HG03135 (cell line): ENCODE measurements at regions not wholly inside any gene's neighbourhood (a gene's known extent, or its start where the extent isn't known, plus 50 kb on each side); places are given as distances from the start of the nearest gene placed in this dataset.
"Not testable (repeated sequence)": the region's sequence is repeated elsewhere in the genome, so short reads cannot be mapped to it uniquely, and the experiment has no call there.

ENCODE experiments used
- ATAC-seq: cut with Tn5 transposase; IDR thresholded peaks from one replicate; pipeline ENCODE4 v1.9.1; 2021; ENCODE audit warnings: mild to moderate bottlenecking, moderate library complexity; ENCODE audit not compliant: unreplicated experiment

DNA sequence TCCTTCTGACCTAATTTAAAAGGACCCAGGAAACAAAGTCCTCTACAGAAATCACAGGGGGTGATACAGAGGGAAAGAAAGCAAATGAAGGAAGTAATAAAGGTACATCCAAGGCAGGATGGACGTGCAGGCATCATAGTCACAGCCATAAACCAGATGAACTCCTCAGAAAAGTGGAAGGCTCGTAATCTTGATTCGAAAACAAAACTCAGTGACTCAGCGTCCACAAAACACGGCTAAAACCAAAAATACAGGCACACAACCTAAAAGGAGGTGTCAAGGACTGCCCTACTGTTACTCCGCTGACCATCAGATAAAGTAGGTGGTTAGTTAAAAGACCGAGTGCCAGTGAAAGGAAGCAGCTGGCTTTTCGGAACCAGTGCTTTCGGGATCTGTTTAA is 81.5 kb downstream of the TRIM69 start:
- not testable (repeated sequence) for ATAC-seq

DNA sequence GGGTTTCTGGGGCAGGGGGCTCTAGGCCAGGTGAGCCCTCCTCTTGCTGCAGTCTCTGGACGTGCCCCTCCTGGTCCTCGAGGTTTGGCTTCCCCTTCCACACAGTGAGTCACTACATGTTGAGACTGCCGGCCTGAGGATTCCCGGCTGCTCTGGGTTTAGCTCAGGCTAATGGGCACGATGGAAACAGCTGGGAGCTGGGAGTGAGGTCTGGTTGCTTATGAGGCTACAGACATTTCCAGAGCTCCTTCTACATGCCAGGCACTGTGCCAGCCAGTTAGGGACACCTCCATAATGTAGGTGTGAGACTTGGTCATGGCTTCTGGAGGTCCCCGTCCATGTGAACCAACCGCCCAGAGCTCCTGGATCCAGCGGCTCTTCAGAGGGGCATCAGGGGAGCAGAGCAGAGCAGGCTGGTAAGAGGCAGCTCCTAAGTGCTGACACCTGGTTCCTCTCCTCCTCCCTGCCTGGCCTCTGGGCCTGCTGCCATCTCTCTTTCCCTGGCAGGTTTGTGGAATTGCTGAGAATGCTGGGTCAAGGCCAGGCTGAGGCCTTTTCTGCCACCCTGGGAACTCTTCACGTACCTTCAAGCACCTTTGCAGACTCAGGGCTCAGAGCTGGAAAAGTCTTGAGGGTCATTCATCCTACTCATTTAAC is 83.1 kb downstream of the TRIM69 start:
- ATAC-seq, result not testable (repeated sequence)

DNA sequence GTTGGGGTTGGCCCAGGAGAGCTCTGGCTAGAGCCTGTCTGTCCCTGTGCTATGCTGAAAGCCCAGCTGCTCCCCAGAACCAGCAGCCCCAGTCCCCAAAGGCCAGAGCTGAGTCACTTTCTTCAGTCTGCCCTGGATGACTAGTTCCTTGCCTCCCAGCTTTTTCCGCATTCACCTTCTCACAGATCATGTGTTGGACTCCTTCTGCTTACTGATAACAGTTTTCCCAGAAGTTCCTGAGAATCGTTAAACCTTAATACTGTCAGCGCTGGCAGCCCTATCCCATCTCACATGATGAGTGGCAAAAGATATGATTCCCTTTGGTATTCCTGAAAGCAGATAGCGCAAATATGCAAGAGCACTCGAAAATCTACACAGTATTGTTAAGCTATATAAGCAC is 84.2 kb downstream of the TRIM69 start:
- ATAC-seq, result not testable (repeated sequence)

GRCh38 chr15:44820967-44821366 is 84.6 kb downstream of the TRIM69 start:
- not testable (repeated sequence) for ATAC-seq

GRCh38 chr15:44824277-44825145 is 88.2 kb downstream of the TRIM69 start:
- ATAC-seq, result not testable (repeated sequence)

DNA sequence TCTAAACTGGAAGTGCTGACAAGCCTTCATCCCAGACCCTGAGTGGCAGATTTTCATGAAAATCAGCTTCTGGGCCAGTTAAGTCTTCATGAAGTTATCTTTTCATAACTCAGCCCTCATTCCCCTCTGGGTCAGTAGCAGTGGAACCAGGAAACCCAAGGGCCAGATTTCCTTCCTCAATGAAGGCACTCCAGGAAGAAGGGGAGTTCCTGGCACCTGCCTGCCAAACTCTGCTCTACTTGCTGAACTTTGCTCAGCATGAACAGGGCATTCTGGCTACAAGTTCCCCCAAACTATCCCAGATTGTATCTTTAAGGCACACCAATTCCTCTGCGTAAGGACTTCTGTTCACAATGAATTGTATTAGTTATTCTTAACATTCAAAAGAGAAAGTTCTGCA is 90.3 kb downstream of the TRIM69 start:
- ATAC-seq, result not testable (repeated sequence)

- ATAC-seq, result not testable (repeated sequence)
Observed at GRCh38 chr15:44828229-44828914, 92.0 kb downstream of the TRIM69 start.

- not testable (repeated sequence) for ATAC-seq
Observed at GRCh38 chr15:44829150-44829549, 92.8 kb downstream of the TRIM69 start.

DNA sequence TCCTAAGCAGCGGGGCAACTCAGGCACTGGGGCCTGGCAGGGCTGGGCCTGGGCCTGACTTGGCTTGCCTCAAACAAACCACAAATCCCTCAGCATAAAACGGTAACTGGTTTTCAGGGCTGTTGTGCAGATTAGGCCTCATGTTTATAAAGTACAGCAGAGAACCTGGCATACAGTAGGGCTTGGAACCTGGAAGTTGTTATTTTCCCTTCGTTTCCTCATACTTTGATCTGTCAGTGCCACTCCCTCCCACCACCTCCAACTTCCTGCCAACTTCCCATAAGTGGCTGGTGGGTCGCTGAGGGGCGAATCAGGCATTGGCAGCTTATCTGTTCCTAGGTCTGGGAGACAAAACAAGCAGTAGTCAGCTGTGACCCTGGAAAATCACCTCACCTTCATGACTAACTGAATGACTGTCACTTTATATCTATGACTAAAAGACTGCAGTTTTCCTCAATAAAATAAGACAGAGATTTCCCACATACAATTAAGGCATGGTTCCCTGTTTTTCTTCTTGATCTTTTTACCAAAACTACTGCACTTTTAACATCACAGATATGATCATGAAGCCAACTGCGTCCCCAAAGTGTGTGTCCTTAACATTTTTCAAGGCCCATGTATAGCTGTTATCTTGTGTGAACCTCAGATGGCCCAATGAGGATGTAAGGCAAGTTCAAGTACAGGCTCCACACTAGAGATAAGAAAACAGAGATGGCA is 94.5 kb downstream of the TRIM69 start:
- not testable (repeated sequence) for ATAC-seq

DNA sequence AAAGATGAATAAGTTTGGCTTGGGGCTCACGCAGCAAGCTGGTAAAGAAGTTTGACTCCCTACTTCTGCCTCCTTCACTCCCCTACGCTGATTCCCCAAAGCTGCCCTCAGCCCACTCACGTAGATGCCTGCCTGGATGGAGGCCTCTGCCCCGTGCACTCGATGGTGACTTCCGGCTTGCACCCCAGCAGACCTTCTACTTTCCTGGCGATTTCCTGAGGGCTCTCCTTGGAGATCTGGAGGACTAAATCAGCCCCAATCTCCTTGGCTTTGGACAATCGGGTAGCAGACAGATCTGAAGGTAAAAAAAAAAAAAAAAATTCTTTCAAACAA is 95.0 kb downstream of the TRIM69 start:
- ATAC-seq, result not testable (repeated sequence)

- not testable (repeated sequence) for ATAC-seq
Observed at GRCh38 chr15:44832133-44832532, 95.8 kb downstream of the TRIM69 start.

GRCh38 chr15:44833081-44833480 is 96.8 kb downstream of the TRIM69 start:
- ATAC-seq, result not testable (repeated sequence)

GRCh38 chr15:44833761-44834160 is 97.4 kb downstream of the TRIM69 start:
- not testable (repeated sequence) for ATAC-seq

DNA sequence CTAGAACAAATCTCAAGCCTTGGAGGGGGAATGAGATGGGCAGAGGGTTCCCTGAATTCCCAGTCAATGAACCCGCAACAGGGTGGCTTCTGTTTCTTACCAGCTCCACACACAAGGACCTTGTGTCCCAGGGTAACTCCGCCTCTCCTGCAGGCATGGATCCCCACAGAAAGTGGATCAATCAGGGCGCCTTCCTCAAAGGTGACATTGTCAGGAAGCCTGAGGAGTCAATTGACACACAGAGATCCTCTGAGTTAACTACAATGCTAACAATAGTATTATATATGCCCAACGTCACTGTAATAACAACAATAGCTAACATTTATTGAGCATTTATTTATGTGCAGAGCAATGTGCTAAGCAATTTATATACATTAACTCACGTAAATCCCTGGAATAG is 98.8 kb downstream of the TRIM69 start:
- ATAC-seq, result not testable (repeated sequence)

GRCh38 chr15:44836094-44836493 is 99.8 kb downstream of the TRIM69 start:
- ATAC-seq, result no peak

DNA sequence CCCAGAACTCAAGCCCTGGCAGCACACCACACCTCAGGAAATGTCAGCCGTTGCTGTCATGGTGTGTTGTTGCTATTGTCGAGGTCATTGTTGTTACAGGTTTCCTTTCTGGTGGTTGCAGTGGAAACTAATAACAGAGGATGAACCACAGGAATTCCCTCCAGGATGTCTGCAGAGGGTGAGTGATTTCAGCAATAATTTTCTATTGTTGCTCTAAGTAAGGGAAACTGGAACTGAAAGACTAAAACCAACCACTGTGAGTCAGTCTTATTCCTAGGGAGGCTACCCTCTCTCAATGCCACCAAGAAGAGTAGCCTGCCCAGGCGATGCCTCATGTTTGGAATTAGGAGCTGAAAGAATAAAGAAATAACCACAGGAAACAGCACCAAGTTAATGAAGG is 102.6 kb downstream of the TRIM69 start:
- not testable (repeated sequence) for ATAC-seq

DNA sequence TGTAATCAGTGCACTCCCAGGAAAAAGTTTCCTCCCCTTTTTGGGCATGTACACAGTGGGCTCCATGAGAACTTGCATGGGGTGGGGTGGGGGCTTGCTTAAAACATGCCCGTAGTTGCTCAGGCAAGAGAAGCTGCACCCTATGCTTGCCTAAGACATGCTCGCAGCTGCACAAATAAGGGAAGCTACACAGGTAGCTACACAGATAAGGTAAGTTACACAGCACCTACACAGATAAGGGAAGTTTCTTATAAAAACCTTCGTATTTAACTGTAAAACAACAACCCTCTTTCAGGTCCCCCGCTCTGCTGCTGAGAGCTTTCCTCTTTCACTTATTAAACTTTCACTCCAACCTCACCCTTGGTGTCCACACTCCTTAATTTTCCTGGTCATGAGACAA is 105.4 kb downstream of the TRIM69 start:
- ATAC-seq, result not testable (repeated sequence)

DNA sequence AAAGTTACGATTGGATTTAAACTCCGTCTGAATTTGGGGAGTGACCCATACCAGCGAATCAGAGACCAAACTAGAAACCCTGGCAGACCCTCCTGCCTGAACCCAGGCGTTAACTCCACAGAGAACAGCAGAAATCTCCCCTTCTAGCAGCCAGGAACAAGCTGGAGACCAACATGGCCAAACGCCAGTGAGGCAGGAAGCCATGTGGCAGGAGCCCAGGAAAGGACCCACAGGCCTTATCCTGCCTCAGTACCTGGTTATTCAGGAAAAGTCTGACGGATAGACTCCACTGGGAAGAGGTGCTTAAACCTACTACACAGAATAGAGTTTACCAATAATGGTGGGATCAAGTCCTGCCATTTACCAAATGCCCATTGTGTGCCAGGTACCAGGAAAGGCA is 106.6 kb downstream of the TRIM69 start:
- not testable (repeated sequence) for ATAC-seq

GRCh38 chr15:44844936-44845335 is 108.6 kb downstream of the TRIM69 start:
- not testable (repeated sequence) for ATAC-seq

DNA sequence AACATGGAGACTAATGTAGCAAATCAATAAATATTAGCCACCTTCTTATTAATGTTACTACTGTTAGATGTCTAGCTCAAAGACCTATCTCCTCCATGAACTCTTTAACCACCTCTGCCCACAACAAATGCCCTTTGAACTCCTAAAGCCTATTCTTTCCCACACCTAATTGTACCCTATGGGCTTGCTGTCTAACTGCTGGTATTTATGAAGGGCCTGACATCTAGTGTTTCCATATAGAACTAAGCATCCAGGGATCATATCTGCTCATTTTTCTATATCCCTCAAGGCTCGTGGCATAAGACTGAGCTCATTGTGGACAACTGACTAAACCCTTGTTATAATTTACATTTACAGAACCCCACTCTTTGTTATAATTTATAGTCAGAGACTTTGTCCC is 109.8 kb downstream of the TRIM69 start:
- ATAC-seq, result not testable (repeated sequence)

DNA sequence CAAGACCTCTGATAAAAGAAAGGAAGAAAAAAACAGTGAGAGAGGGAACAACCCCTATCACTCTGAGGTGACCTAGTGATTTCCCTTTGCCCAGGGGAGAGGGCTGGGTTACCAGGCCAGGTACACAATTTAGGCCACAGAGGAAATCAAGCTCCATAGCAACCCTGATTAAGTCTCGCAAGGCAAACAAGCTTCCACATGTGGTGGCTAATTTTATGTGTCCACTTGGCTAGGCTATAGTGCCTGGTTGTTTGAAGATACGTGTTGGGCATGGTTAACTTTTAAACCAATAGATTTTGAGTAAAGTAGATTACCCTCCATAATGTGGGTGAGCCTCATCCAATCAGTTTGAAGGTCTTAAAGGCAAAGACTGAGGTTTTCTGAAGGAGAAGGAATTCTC is 108.9 kb upstream of the TERB2 start:
- not testable (repeated sequence) for ATAC-seq
